K562 (cell line): ENCODE measurements at regions not wholly inside any gene's neighbourhood (a gene's known extent, or its start where the extent isn't known, plus 50 kb on each side); places are given as distances from the start of the nearest gene placed in this dataset.

Experiments used
- ATAC-seq: fragments of 200-7000 bp; cut with Tn5 transposase; 3 replicates; pipeline ENCODE4 v1.9.1; 2020; ENCODE audit warnings: moderate library complexity
- BruUV-seq: library from RNA; stranded (reverse); fragments of 400-500 nt; replicated peaks from 2 replicates; lab custom pipeline; 2021; lab: Mats Ljungman, UMichigan
- CTCF ChIA-PET: fragments of 300-600 bp; formaldehyde crosslinking; extraction: SDS; loops from one replicate; lab custom pipeline; 2021; ENCODE audit warnings: low intra/inter-chr PET ratio; lab: Yijun Ruan, JAX
- POLR2A ChIA-PET: fragments of 300-600, 350-650 bp; sonication (Branson Sonifier 250); formaldehyde crosslinking; extraction: SDS; loops from one replicate; lab custom pipeline; 2021; ENCODE audit warnings: antibody characterized with exemption, inconsistent platforms; lab: Yijun Ruan, JAX
- DNase-seq, 4 experiments: peaks; one replicate each; pipeline versions ENCODE4 v3.0.0 to v3.0.0-alpha.2; 2011 to 2018; ENCODE audit warnings: low spot score in 3 of 4, mixed read lengths in 3 of 4; ENCODE audit errors: extremely low read depth in 1 of 4
- FAIRE-seq: peaks from 2 replicates; lab custom pipeline; 2011; peaks lifted over from hg19 to GRCh38; lab: Jason Lieb, UNC
- H2AFZ ChIP-seq: 2 replicates; pipeline ENCODE4 v1.6.0; 2011; ENCODE audit warnings: low read depth, low read length, control low read depth, inconsistent platforms
- H3K27ac ChIP-seq: fragments of 200-600 bp; 3 replicates; pipeline ENCODE4 v1.8.0; 2011; ENCODE audit warnings: low read depth, mild to moderate bottlenecking, control low read depth, inconsistent platforms, low read length, moderate library complexity, mixed read lengths; ENCODE audit errors: extremely low read depth
- H3K27me3 ChIP-seq, 2 experiments: fragments of 300-600 bp in 1 of 2; 2 replicates in 1 of 2; 3 replicates in 1 of 2; pipeline versions ENCODE4 v1.6.0 to v1.8.0; 2011; ENCODE audit warnings: inconsistent platforms in 2 of 2, low read length in 2 of 2, mild to moderate bottlenecking in 1 of 2, mixed read lengths in 1 of 2, moderate library complexity in 1 of 2; ENCODE audit not compliant: control insufficient read depth in 2 of 2, insufficient read depth in 2 of 2
- H3K36me3 ChIP-seq: fragments of 300-600 bp; 3 replicates; pipeline ENCODE4 v1.8.0; 2011; ENCODE audit warnings: mild to moderate bottlenecking, low read length, inconsistent platforms; ENCODE audit not compliant: control insufficient read depth, insufficient read depth
- H3K4me1 ChIP-seq, 2 experiments: fragments of 200-600 bp in 1 of 2; replicated peaks in 1 of 2; 2 replicates in 1 of 2; 3 replicates in 1 of 2; pipeline versions ENCODE4 v1.5.1 to v1.8.0; 2011; ENCODE audit warnings: inconsistent platforms in 2 of 2, low read length in 2 of 2, mild to moderate bottlenecking in 1 of 2, mixed read lengths in 1 of 2, moderate library complexity in 1 of 2; ENCODE audit not compliant: control insufficient read depth in 2 of 2, insufficient read depth in 2 of 2
- H3K4me2 ChIP-seq: 2 replicates; pipeline ENCODE4 v1.6.1; 2011; ENCODE audit warnings: low read length, control low read depth, inconsistent platforms, mixed read lengths; ENCODE audit not compliant: insufficient read depth
- H3K4me3 ChIP-seq: fragments of 200-600 bp; sonication (generic), shearing (Covaris generic); 2 replicates; pipeline ENCODE4 v1.5.1; 2016; ENCODE audit warnings: control low read depth, inconsistent platforms
- H3K79me2 ChIP-seq: fragments of 200-600 bp; 3 replicates; pipeline ENCODE4 v1.8.0; 2011; ENCODE audit warnings: low read length, inconsistent platforms; ENCODE audit not compliant: control insufficient read depth, insufficient read depth
- H3K9ac ChIP-seq, 2 experiments: 2 replicates each; pipeline versions ENCODE4 v1.6.0 to v1.6.1; 2011; ENCODE audit warnings: low read depth in 2 of 2, low read length in 2 of 2, control low read depth in 1 of 2, inconsistent platforms in 1 of 2, mild to moderate bottlenecking in 1 of 2, mixed read lengths in 1 of 2; ENCODE audit not compliant: insufficient read depth in 1 of 2
- H3K9me1 ChIP-seq: one replicate; pipeline ENCODE4 v1.6.0; 2011; ENCODE audit warnings: inconsistent platforms, mild to moderate bottlenecking, low read length, moderate library complexity; ENCODE audit not compliant: control insufficient read depth, insufficient read depth
- H3K9me3 ChIP-seq: replicated peaks from 2 replicates; pipeline ENCODE4 v1.5.1; 2011; ENCODE audit warnings: low read depth, low read length, inconsistent platforms; ENCODE audit not compliant: control insufficient read depth, insufficient read depth
- H4K20me1 ChIP-seq: replicated peaks from 2 replicates; pipeline ENCODE4 v1.6.1; 2011; ENCODE audit warnings: low read length, inconsistent platforms, mixed read lengths; ENCODE audit not compliant: control insufficient read depth, insufficient read depth
- ASH1L ChIP-seq: fragments of 450-650 bp; IDR thresholded peaks from 2 replicates; pipeline ENCODE4 v1.6.1; 2018; ENCODE audit warnings: borderline replicate concordance, mild to moderate bottlenecking, low read depth; ENCODE audit not compliant: partially characterized antibody
- CTBP1 ChIP-seq: fragments of 450-650 bp; IDR thresholded peaks from 2 replicates; pipeline ENCODE4 v1.6.1; 2016; ENCODE audit warnings: borderline replicate concordance
- DPF2 ChIP-seq: fragments of 450-650 bp; IDR thresholded peaks from 2 replicates; pipeline ENCODE4 v1.6.1; 2016
- GABPB1 ChIP-seq: sonication (generic); formaldehyde crosslinking; IDR thresholded peaks from 2 replicates; pipeline ENCODE4 v1.8.0; 2022; ENCODE audit warnings: mild to moderate bottlenecking, missing genetic modification reagents
- ILK ChIP-seq: fragments of 450-650 bp; IDR thresholded peaks from 2 replicates; pipeline ENCODE4 v1.6.1; 2016; ENCODE audit warnings: missing genetic modification characterization, low read depth, mild to moderate bottlenecking, missing compliant biosample characterization, moderate library complexity, borderline replicate concordance
- MAFG ChIP-seq: fragments of 450-650 bp; conservative IDR thresholded peaks from 2 replicates; pipeline ENCODE4 v1.6.1; 2016; ENCODE audit warnings: missing genetic modification characterization, missing compliant biosample characterization
- MECOM ChIP-seq: fragments of 250-450 bp; sonication (Bioruptor Pico); IDR thresholded peaks from 2 replicates; pipeline ENCODE4 v1.8.0; 2022; ENCODE audit warnings: inconsistent platforms
- POLR2A ChIP-seq: fragments of 450-650 bp; conservative IDR thresholded peaks from 2 replicates; pipeline ENCODE4 v1.6.1; 2016
- RB1 ChIP-seq: fragments of 450-650 bp; IDR thresholded peaks from 2 replicates; pipeline ENCODE4 v1.6.1; 2017; ENCODE audit warnings: low read depth, mild to moderate bottlenecking
- U2AF2 ChIP-seq: fragments of 200-400 bp; formaldehyde crosslinking; optimal IDR thresholded peaks from 2 replicates; pipeline ENCODE3; 2017; ENCODE audit warnings: low read depth, mild to moderate bottlenecking, low read length
- ZNF212 ChIP-seq: fragments of 450-650 bp; formaldehyde crosslinking; IDR thresholded peaks from 2 replicates; pipeline ENCODE4 v1.4.0; 2020; ENCODE audit warnings: mild to moderate bottlenecking
- ZNF354B ChIP-seq: fragments of 250-450 bp; sonication (Bioruptor Pico); IDR thresholded peaks from 2 replicates; pipeline ENCODE4 v1.4.0; 2020
- WGBS: fragments of 100-300 bp; shearing (Covaris generic); methylation state at CpG from one replicate; pipeline ENCODE4 v1.1.6; 2016; ENCODE audit warnings: low coverage, mixed read lengths; ENCODE audit not compliant: insufficient coverage; ENCODE audit errors: missing lambda C conversion rate; 5-methylcytosine and 5-hydroxymethylcytosine counted together
- in situ Hi-C: fragments of 300-500 bp; cut with MboI; formaldehyde crosslinking; loops from 4 replicates; pipeline ENCODE4 v1.15.0; 2018; ENCODE audit warnings: inconsistent platforms, mixed read lengths
- intact Hi-C: fragments of 100-400 bp; cut with micrococcal nuclease; formaldehyde crosslinking; loops from 2 replicates; pipeline ENCODE4 v1.14.2; 2022
- TF ChIP-seq, protein P1 (sequence below): fragments of 450-650 bp; IDR thresholded peaks from 2 replicates; pipeline ENCODE4 v1.6.1; 2016; ENCODE audit warnings: mild to moderate bottlenecking
- TF ChIP-seq, protein P2 (sequence below), 2 experiments: fragments of 450-650 bp; conservative IDR thresholded peaks; 2 replicates each; pipeline ENCODE4 v1.6.1; 2017; ENCODE audit warnings: mild to moderate bottlenecking in 2 of 2, moderate library complexity in 2 of 2

- WGBS = 8% methylated on average over 1 of the region's 1 CpG
- H3K4me3 ChIP-seq = no peak overlapping the region
- H2AFZ ChIP-seq = no peak overlapping the region
- POLR2A ChIA-PET = no interaction called here
- in situ Hi-C loops = no loop called here
- no peaks in the 10 kb centered on the region for H3K9me3 ChIP-seq
- FAIRE-seq = no peak
- no peaks in the 10 kb centered on the region for H3K36me3 ChIP-seq
- no peak for DNase-seq
- H3K4me2 ChIP-seq = no peak overlapping the region
- ATAC-seq = no peak
- H3K27ac ChIP-seq = no peak overlapping the region
- intact Hi-C loops = no loop called here
- no peaks in the 10 kb centered on the region for H3K27me3 ChIP-seq
- CTCF ChIA-PET = no interaction called here
- no peaks in the 10 kb centered on the region for H3K79me2 ChIP-seq
- no TSS peak for BruUV-seq
- TF ChIP-seq CTBP1 (no peak), ZNF212 (CRISPR knock-in tag) (no peak), ILK (tag) (no peak), MAFG (tag) (no peak), POLR2A (no peak), GABPB1 (no peak), RB1 (no peak), U2AF2 (no peak), MECOM (CRISPR knock-in tag) (no peak), ZNF354B (CRISPR knock-in tag) (no peak), ASH1L (no peak), DPF2 (no peak)
- TF ChIP-seq, protein P1, sequence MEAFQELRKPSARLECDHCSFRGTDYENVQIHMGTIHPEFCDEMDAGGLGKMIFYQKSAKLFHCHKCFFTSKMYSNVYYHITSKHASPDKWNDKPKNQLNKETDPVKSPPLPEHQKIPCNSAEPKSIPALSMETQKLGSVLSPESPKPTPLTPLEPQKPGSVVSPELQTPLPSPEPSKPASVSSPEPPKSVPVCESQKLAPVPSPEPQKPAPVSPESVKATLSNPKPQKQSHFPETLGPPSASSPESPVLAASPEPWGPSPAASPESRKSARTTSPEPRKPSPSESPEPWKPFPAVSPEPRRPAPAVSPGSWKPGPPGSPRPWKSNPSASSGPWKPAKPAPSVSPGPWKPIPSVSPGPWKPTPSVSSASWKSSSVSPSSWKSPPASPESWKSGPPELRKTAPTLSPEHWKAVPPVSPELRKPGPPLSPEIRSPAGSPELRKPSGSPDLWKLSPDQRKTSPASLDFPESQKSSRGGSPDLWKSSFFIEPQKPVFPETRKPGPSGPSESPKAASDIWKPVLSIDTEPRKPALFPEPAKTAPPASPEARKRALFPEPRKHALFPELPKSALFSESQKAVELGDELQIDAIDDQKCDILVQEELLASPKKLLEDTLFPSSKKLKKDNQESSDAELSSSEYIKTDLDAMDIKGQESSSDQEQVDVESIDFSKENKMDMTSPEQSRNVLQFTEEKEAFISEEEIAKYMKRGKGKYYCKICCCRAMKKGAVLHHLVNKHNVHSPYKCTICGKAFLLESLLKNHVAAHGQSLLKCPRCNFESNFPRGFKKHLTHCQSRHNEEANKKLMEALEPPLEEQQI = no peak
- TF ChIP-seq, protein P2, sequence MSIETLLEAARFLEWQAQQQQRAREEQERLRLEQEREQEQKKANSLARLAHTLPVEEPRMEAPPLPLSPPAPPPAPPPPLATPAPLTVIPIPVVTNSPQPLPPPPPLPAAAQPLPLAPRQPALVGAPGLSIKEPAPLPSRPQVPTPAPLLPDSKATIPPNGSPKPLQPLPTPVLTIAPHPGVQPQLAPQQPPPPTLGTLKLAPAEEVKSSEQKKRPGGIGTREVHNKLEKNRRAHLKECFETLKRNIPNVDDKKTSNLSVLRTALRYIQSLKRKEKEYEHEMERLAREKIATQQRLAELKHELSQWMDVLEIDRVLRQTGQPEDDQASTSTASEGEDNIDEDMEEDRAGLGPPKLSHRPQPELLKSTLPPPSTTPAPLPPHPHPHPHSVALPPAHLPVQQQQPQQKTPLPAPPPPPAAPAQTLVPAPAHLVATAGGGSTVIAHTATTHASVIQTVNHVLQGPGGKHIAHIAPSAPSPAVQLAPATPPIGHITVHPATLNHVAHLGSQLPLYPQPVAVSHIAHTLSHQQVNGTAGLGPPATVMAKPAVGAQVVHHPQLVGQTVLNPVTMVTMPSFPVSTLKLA (conservative IDR thresholded peaks at IDR 0.05) = no peak
- H3K9ac ChIP-seq = no peak overlapping the region
- no peaks in the 10 kb centered on the region for H3K4me1 ChIP-seq
- no peaks in the 10 kb centered on the region for H4K20me1 ChIP-seq
- H3K9me1 ChIP-seq = no peaks in the 10 kb centered on the region
Observed at GRCh38 chr10:10532236-10532635, 485.4 kb upstream of the CELF2 start.
